HG03159 (cell line): ENCODE measurements at regions not wholly inside any gene's neighbourhood (a gene's known extent, or its start where the extent isn't known, plus 50 kb on each side); places are given as distances from the start of the nearest gene placed in this dataset.
"Not testable (repeated sequence)": the region's sequence is repeated elsewhere in the genome, so short reads cannot be mapped to it uniquely, and the experiment has no call there.

ENCODE experiments used
- ATAC-seq: cut with Tn5 transposase; IDR thresholded peaks from one replicate; pipeline ENCODE4 v1.9.1; 2021; ENCODE audit warnings: mild to moderate bottlenecking, moderate library complexity; ENCODE audit not compliant: unreplicated experiment

GRCh38 chr4:38462367-38463055, 201.5 kb upstream of the KLF3 start:
- ATAC-seq = no peak

GRCh38 chr4:38463268-38463958, 200.6 kb upstream of the KLF3 start:
- no peak for ATAC-seq

DNA sequence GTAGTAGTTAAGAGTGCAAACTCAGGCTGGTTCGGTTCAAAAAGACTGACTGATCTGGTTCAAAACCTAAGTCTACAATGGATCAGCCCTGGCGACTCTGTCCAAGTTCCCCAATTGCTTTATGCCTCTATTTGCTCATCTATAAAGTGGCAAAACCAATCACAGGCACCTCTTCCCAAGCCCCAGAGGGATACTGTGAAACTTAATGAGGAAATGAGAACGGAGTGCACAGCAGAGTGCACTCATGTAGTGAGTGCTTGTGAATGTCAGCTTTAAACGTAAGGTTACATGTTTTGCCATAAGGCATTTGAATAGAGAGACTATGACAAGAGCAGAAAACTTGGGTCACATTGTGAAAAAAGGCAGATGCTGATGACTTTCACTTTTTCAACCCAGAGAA, 199.7 kb upstream of the KLF3 start:
- no peak for ATAC-seq

GRCh38 chr4:38466401-38466800, 197.6 kb upstream of the KLF3 start:
- ATAC-seq = no peak

GRCh38 chr4:38467296-38467695, 196.7 kb upstream of the KLF3 start:
- ATAC-seq = no peak

GRCh38 chr4:38468339-38468866, 195.6 kb upstream of the KLF3 start:
- ATAC-seq = no peak

GRCh38 chr4:38469410-38469809, 194.6 kb upstream of the KLF3 start:
- no peak for ATAC-seq

DNA sequence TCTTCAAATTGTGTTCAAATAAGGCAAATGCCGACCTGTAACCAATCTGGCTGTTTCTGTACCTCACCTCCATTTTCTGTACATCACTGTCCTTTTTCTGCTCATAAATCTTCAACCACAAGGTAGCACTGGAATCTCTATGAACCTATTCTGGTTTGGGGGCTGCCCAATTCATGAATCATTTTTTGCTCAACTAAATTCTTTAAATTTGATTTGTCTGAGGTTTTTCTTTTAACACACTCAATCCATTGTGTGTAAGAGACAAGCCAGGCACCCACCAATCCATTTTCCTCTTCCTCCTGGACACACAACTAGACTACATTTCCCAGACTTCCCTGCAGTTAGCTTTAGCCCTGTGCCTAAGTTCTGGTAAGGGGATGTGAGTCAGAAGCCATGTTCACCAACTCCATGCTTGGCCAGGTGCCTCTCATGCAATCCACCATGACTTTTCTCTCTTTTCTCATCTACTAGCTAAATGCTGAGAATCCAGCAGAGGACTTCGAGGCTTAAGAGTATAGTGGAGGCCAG, 193.2 kb upstream of the KLF3 start:
- no peak for ATAC-seq

DNA sequence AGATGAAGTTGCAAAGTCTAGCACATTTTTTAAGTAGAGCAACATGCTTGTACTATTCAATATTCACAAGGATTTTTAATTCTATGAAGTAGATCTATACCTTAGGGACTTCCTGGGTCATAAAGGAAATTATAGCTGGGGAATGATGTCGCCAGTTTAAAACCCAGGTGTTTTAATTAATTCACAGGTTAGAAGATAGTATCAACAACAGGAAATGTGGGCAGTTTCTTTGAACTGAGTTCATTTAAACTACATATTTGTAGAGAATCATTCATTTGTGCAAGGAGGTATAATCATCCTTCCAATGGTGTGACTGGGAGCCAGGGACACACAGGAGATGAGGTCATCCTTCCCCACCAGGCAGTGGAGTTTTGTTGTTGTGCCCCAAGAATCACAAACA, 181.3 kb upstream of the KLF3 start:
- ATAC-seq = no peak

DNA sequence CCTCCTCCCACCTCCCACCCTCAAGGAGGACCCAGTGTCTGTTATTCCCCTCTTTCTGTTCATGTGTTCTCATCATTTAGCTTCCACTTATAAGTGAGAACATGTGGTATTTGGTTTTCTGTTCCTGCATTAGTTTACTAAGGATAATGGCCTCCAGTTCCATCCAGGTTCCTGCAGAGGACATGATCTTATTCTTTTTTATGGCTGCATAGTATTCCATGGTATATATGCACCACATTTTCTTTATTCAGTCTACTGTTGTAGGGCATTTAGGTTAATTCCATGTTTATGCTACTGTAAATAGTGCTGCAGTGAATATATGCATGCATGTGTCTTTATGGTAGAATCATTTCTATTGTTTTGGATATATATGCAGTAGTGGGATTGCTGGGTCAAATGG, 180.4 kb upstream of the KLF3 start:
- not testable (repeated sequence) for ATAC-seq

DNA sequence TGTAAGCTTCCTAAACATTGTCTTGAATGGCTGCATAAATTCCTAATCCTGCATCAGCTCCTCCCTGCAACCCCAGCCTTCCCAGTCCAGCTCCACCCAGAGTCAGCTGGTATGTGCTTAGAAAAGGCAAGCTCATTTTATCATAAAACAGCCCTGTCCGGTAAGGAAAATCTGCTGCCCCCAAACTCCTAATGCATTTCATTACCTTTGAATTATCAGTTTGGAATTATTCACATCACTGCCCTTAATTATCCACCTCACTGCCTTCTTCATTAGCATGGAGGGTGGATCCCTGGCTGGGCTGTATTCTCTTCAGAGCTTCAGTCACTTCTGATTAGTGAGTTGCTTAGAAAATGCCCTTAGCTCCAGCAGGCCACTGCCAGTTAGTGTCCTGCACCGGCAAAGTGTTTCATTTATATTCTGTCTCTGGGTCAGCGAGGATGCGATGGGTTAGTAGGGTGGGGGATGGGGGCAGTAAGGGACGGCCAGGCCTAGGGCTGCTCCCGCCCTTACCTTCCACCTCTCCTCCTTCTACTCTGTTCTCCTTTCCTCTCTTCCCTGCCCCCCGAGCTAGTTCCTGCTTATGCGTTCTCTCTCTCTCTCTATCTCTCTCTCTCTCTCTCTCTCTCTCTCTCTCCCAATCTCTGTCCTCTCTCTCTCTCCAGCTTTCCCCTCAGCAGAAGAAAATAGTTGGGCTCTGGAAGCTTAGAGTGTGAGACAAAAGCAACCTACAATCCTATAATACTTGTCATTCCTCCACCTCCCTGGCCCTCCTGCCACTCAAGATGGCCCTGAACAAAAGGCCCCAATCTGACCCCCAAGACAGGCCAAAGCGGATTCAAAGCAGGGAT, 174.8 kb upstream of the KLF3 start:
- ATAC-seq = no peak

DNA sequence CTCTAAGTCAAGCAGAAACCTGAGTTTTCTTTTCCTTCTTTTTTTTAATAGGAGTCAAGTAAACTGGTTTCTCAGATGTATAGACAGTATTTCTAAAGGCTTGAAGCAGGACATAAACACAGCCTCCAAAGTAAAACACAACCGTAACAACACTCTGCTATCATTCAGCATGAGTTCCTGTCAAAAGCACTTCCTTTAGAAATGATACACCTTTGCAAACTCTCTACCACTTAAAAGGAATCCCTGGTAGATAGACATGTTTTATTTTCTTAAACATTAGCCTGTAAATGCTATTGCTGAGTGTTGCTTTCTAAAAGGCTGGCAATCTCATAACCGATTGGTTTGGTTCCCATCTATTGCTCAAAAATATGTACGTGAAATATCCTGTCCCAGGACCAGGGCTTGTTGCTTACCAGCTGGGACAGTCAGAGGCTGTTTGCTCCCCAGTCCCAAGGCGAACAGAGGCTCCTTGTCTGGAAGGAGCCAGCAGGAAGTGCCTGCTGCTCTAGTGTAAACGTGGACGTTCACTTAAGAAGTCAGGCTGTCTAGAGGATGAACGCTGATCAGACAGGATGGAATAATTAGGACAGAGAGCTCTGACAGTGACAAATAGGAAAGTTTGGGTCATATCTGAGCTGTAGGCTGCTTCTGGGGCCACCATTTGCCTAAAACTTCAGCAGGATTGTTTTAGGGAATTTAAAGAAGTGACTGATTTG, 173.9 kb upstream of the KLF3 start:
- no peak for ATAC-seq

DNA sequence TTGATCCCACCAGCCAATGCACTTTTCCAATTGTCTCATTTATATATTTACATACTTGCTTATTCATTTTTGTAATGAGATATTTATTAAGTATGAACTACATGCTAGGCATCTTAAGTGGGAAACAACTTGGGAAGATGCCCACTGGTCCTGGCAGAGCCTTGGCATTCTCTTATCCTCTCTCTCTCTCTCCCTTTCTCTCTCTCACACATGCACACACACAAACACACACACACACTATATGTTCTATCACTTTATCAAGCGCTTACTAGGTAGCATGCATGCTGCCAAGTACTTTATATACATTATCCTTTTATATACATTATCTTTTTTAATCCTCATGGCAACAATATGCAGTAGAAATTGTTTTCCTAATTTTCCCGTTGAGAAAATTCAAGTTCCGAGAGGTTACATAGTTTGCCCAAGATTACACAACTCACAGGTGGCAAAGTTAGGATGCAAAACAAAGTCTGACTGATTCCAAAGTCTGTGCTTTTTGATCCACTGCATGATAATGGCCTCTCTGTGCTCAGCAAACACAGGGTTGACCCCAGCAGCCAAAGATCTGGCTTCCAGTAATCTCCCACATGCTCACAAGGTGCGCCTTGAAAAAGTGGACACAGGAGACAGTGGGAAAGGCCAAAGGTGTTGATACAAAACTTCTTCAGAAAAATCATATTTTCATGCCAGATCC, 173.1 kb upstream of the KLF3 start:
- ATAC-seq = no peak

DNA sequence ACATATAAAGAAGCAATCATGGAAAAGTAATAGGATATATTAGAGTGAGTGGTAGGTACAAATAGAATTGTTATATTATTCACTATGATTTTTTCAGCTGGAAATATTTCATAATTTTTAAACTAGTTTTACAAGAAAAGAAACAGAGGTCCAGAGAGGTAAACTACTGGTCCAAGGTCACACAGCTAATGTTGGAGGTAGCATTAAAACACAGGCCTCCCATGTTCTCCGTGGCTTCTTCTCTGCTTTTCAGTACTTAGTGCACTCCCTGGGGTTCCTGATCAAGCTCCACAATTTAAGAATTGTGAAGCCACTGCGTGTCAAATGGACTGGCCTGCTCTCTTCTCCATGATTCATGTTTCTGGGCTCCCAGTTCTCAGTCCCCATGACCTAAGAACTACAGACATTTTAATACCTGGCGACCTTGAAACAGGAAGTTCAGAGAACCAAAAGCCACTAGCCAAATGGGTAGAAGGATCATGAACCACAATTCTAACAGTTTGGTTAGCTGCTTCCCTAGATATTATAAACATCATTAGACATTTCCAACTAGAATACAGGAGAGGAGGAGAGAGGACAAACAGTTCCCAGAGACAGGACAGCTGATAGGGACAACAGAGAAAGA, 172.0 kb upstream of the KLF3 start:
- ATAC-seq = no peak

- ATAC-seq = no peak
Observed at GRCh38 chr4:38493066-38493465, 170.9 kb upstream of the KLF3 start.

- no peak for ATAC-seq
Observed at GRCh38 chr4:38495446-38495845, 168.6 kb upstream of the KLF3 start.

DNA sequence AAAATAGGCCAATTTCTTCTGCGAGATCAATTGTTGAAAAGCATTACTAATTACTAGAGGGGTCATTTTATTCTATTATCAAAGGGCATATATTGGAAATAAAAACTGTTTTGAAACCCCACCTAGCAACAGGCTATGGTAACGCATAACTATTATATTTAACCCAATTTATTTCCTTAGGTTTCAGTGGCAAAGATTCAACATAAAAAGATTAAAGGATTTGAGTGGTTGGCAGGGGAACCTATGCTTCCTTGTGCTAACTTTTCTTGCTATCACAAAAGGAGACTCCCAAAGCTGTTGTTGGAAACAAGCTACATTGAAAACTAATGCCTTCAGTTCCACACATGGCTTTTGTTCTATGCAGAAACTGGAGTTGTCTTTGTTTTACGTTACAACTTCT, 166.9 kb upstream of the KLF3 start:
- ATAC-seq = no peak

DNA sequence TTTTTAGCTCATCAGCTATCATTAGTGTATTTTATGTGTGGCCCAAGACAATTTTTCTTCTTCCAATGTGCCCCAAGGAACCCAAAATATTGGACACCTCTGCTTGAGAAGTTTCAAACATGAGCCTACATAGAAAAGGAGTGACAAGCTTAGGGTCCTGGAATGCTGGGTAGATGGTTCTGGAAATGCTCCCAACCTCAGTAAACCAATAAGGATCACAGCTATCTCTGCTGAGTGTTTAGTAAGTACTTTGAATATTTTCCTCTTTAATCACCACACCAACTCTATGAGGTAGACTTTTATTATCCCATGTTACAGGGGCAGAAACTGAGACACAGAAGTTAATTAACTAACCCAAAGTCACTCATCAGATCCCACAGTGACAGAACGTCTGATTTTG, 164.9 kb upstream of the KLF3 start:
- ATAC-seq = no peak

- ATAC-seq = no peak
Observed at GRCh38 chr4:38500433-38500832, 163.6 kb upstream of the KLF3 start.

DNA sequence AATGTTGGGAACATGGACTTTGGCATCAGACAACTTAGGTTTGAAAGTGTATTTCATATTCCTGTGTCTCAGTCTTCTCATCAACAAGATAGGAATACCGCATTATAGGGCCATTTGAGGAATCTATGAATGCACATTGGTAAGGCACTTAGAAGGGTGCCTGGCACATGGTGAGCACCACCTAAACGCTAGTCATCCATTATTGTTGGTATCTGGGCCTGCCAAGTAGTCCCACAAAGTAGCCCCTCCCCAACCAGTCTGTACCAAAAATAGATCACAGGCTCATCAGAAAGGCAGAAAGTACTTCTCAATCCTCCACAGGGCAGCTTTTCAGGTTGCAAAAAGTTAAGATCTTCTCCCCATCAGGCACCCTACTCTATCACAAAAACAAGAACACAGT, 162.3 kb upstream of the KLF3 start:
- no peak for ATAC-seq
